ENCODE measurements at regions not wholly inside any gene's neighbourhood (a gene's known extent, or its start where the extent isn't known, plus 50 kb on each side); places are given as distances from the start of the nearest gene placed in this dataset.

GRCh38 chr2:192315543-192315942 is 120.8 kb upstream of the TMEFF2 start:
- Histone ChIP-seq H3K36me3 (ENCODE audit: control insufficient read depth in 2 of 4, insufficient read depth in 4 of 4, low read length in 3 of 4) (no peaks in the 10 kb centered on the region), H3K79me1 (ENCODE audit: low read depth, low read length) (no peaks in the 10 kb centered on the region), H4K5ac (ENCODE audit: insufficient read length, low read depth, low read length) (no peak overlapping the region), H3K23me2 (ENCODE audit: low read depth, low read length) (no peaks in the 10 kb centered on the region), H2BK12ac (ENCODE audit: low read depth, low read length) (no peak overlapping the region), H2BK20ac (ENCODE audit: low read length) (no peak overlapping the region), H3K56ac (replicated peaks; ENCODE audit: insufficient read length, low read depth, low read length) (no peak overlapping the region), H2BK5ac (ENCODE audit: low read depth, low read length) (no peak overlapping the region), H3K4me3 (ENCODE audit: extremely low read depth in 1 of 4, insufficient read depth in 2 of 4, low read depth in 3 of 4, low read length in 4 of 4) (no peak overlapping the region), H3K18ac (ENCODE audit: extremely low read depth, low read length) (no peak overlapping the region), H2BK120ac (replicated peaks; ENCODE audit: low read depth, low read length) (no peak overlapping the region), H4K91ac (replicated peaks; ENCODE audit: insufficient read length, low read length) (no peak overlapping the region), H4K8ac (ENCODE audit: extremely low read depth, insufficient read depth, low read length) (no peak overlapping the region), H3K79me2 (ENCODE audit: control insufficient read depth in 1 of 2, insufficient read depth in 2 of 2, low read length in 2 of 2) (no peaks in the 10 kb centered on the region), H2AK5ac (ENCODE audit: low read depth, low read length) (no peak overlapping the region), H4K20me1 (replicated peaks in 1 of 2; ENCODE audit: control insufficient read depth in 1 of 2, insufficient read depth in 2 of 2, low read length in 2 of 2) (no peaks in the 10 kb centered on the region), H3K23ac (ENCODE audit: insufficient read length) (no peak overlapping the region), H3K4me2 (ENCODE audit: insufficient read depth in 1 of 2, low read depth in 2 of 2, low read length in 2 of 2) (no peak overlapping the region), H2BK15ac (ENCODE audit: low read length) (no peak overlapping the region), H3K4ac (replicated peaks; ENCODE audit: insufficient read length, low read depth, low read length) (no peak overlapping the region), H3K9me3 (ENCODE audit: insufficient read depth in 2 of 2, low read depth in 1 of 2, low read length in 1 of 2) (peaks cover 0 to 11% of the 10 kb centered on the region in 2 experiments; a peak in 1 of 4 replicates), H3K14ac (ENCODE audit: insufficient read length) (no peak overlapping the region), H3K4me1 (replicated peaks in 1 of 4; ENCODE audit: control insufficient read depth in 3 of 4, insufficient read depth in 4 of 4, low read length in 3 of 4) (no peaks in the 10 kb centered on the region), H3K9ac (replicated peaks in 1 of 4; ENCODE audit: extremely low read depth in 1 of 4, low read depth in 3 of 4, low read length in 3 of 4) (no peak overlapping the region), H3K27ac (ENCODE audit: low read depth, low read length) (no peak overlapping the region), H2AFZ (ENCODE audit: low read length) (no peak overlapping the region), H3K27me3 (replicated peaks in 1 of 4; ENCODE audit: control insufficient read depth in 3 of 4, extremely low read depth in 1 of 4, insufficient read depth in 3 of 4, low read length in 3 of 4) (no peaks in the 10 kb centered on the region)
- 98% methylated on average over 3 of the region's 3 CpGs; no CpG with 5 or more reads in 1 of the 2 experiments for WGBS, 2 experiments (ENCODE audit: extremely low coverage in 1 of 2, insufficient coverage in 1 of 2, insufficient read length in 1 of 2, insufficient replicate concordance in 2 of 2, low coverage in 1 of 2, low lambda C conversion rate in 2 of 2, missing lambda C conversion rate in 1 of 2)
- FAIRE-seq (no peak), DNase-seq (ENCODE audit: low read depth in 1 of 2, low spot score in 2 of 2) (no peak)
- POLR2A ChIA-PET (ENCODE audit: partially characterized antibody), result no interaction called here
- TF ChIP-seq TAF1 (IDR thresholded peaks at IDR 0.05; ENCODE audit: low read depth, low read length) (no peak), TBP (IDR thresholded peaks at IDR 0.05; ENCODE audit: low read depth, low read length) (no peak), POU5F1 (IDR thresholded peaks at IDR 0.05; ENCODE audit: low read depth, low read length) (no peak), SIX5 (IDR thresholded peaks at IDR 0.05; ENCODE audit: low read depth, low read length) (no peak), KDM5A (IDR thresholded peaks at IDR 0.05; ENCODE audit: low read length) (no peak)
- CTCF ChIA-PET (ENCODE audit: partially characterized antibody), result no interaction called here
